ENCODE measurements at regions not wholly inside any gene's neighbourhood (a gene's known extent, or its start where the extent isn't known, plus 50 kb on each side); places are given as distances from the start of the nearest gene placed in this dataset.
A peak's percentile ranks its signal among the peaks of the same experiment; 100 is the strongest.

GRCh38 chr5:62184444-62184843 lies 121.6 kb upstream of the KIF2A start:
- Histone ChIP-seq H3K27me3 (ENCODE audit: control insufficient read depth in 2 of 2, insufficient read depth in 2 of 2, low read length in 2 of 2) (peaks cover 0 to 2% of the 10 kb centered on the region in 2 experiments), H3K4me2 (ENCODE audit: insufficient read depth, low read length) (no peak overlapping the region), H3K9me1 (replicated peaks; ENCODE audit: control insufficient read depth, extremely low read depth, insufficient read depth, low read length) (no peaks in the 10 kb centered on the region), H2AFZ (ENCODE audit: low read depth, low read length) (no peak overlapping the region), H3K27ac (ENCODE audit: insufficient read depth, low read depth, low read length) (no peak overlapping the region), H3K4me3 (replicated peaks in 1 of 3; ENCODE audit: insufficient read depth in 1 of 3, low read depth in 1 of 3, low read length in 3 of 3) (no peak overlapping the region), H3K9ac (replicated peaks; ENCODE audit: extremely low read depth, insufficient read depth, low read length) (no peak overlapping the region), H4K20me1 (replicated peaks; ENCODE audit: control insufficient read depth, extremely low read depth, insufficient read depth, low read length) (no peaks in the 10 kb centered on the region), H3K9me3 (replicated peaks; ENCODE audit: control insufficient read depth, insufficient read depth, low read length) (no peaks in the 10 kb centered on the region), H3K36me3 (ENCODE audit: control insufficient read depth in 2 of 2, extremely low read depth in 1 of 2, insufficient read depth in 2 of 2, low read length in 2 of 2) (no peaks in the 10 kb centered on the region), H3K4me1 (ENCODE audit: control insufficient read depth, extremely low read depth, insufficient read depth, low read length) (no peaks in the 10 kb centered on the region), H3K79me2 (ENCODE audit: control insufficient read depth, insufficient read depth, low read length) (no peaks in the 10 kb centered on the region)
- DNase-seq (ENCODE audit: low read depth, low spot score) (no peak), FAIRE-seq (no peak)
- TF ChIP-seq JUN (IDR thresholded peaks at IDR 0.05; ENCODE audit: borderline replicate concordance, insufficient read depth, insufficient read length, low read depth), result no peak
- POLR2A ChIA-PET, result no interaction called here
- CTCF ChIA-PET, result no interaction called here
- dilution Hi-C loops (cut with MboI; ENCODE audit: extremely low pct_ligation_motif_present, low sequenced_read_pairs) (no loop called here), intact Hi-C loops (cut with micrococcal nuclease) (loop anchor here (10.0 kb wide), 1 partner anchor 590 kb away; no protein-coding TSS in a partner anchor)
- BruUV-seq (replicated peaks), result no TSS peak

DNA sequence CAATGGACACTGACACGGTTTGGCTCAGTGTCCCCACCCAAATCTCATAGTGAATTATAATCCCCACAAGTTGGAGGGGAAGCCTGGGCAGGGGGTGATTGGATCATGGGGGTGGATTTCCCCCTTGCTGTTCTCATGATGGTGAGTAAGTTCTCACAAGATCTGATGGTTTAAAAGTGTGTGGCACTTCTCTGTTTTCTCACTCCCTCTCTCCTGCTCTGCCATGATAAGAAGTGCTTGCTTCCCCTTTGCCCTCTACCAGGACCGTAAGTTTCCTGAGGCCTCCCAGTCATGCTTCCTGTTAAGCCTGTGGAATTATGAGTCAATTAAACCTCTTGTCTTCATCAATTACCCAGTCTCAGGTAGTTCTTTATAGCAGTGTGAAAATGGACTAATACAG lies 115.8 kb upstream of the KIF2A start:
- H3K36me3 ChIP-seq (ENCODE audit: control insufficient read depth in 2 of 2, extremely low read depth in 1 of 2, insufficient read depth in 2 of 2, low read length in 2 of 2), result no peaks in the 10 kb centered on the region
- H3K4me2 ChIP-seq (ENCODE audit: insufficient read depth, low read length), result no peak overlapping the region
- TF ChIP-seq POLR2AphosphoS5 (IDR thresholded peaks at IDR 0.05; ENCODE audit: insufficient read depth, low read depth, low read length) (no peak), GATA2 (IDR thresholded peaks at IDR 0.05; ENCODE audit: insufficient read depth, insufficient read length, low read depth, low read length) (peak; percentile 69), JUN (IDR thresholded peaks at IDR 0.05; ENCODE audit: borderline replicate concordance, insufficient read depth, insufficient read length, low read depth) (no peak)
- H3K9me1 ChIP-seq (replicated peaks; ENCODE audit: control insufficient read depth, extremely low read depth, insufficient read depth, low read length), result no peaks in the 10 kb centered on the region
- dilution Hi-C loops (cut with MboI; ENCODE audit: extremely low pct_ligation_motif_present, low sequenced_read_pairs), result no loop called here
- no peak overlapping the region for H3K9ac ChIP-seq (replicated peaks; ENCODE audit: extremely low read depth, insufficient read depth, low read length)
- no TSS peak for BruUV-seq (replicated peaks)
- no peak overlapping the region for H3K27ac ChIP-seq (ENCODE audit: insufficient read depth, low read depth, low read length)
- ChIA-PET CTCF (no interaction called here), POLR2A (no interaction called here)
- H3K79me2 ChIP-seq (ENCODE audit: control insufficient read depth, insufficient read depth, low read length), result no peaks in the 10 kb centered on the region
- H3K4me3 ChIP-seq (replicated peaks in 1 of 3; ENCODE audit: insufficient read depth in 1 of 3, low read depth in 1 of 3, low read length in 3 of 3), result no peak overlapping the region
- no peaks in the 10 kb centered on the region for H3K9me3 ChIP-seq (replicated peaks; ENCODE audit: control insufficient read depth, insufficient read depth, low read length)
- intact Hi-C loops (cut with micrococcal nuclease), result no loop called here
- FAIRE-seq, result no peak
- no peaks in the 10 kb centered on the region for H3K27me3 ChIP-seq (ENCODE audit: control insufficient read depth in 2 of 2, insufficient read depth in 2 of 2, low read length in 2 of 2)
- no peaks in the 10 kb centered on the region for H3K4me1 ChIP-seq (ENCODE audit: control insufficient read depth, extremely low read depth, insufficient read depth, low read length)
- peak; percentile 33 for DNase-seq (ENCODE audit: low read depth, low spot score)
- no peak overlapping the region for H2AFZ ChIP-seq (ENCODE audit: low read depth, low read length)
- no peaks in the 10 kb centered on the region for H4K20me1 ChIP-seq (replicated peaks; ENCODE audit: control insufficient read depth, extremely low read depth, insufficient read depth, low read length)
